HUES64 (cell line): ENCODE measurements at regions not wholly inside any gene's neighbourhood (a gene's known extent, or its start where the extent isn't known, plus 50 kb on each side); places are given as distances from the start of the nearest gene placed in this dataset.

Experiments
- H3K27ac ChIP-seq: 2 replicates; pipeline ENCODE4 v1.7.0; 2013; ENCODE audit warnings: low read depth, low read length, inconsistent platforms
- H3K27me3 ChIP-seq: 2 replicates; pipeline ENCODE4 v1.6.1; 2013; ENCODE audit warnings: mild to moderate bottlenecking, low read length; ENCODE audit not compliant: insufficient read depth
- H3K36me3 ChIP-seq: 2 replicates; pipeline ENCODE4 v1.6.1; 2013; ENCODE audit warnings: mild to moderate bottlenecking, low read length; ENCODE audit not compliant: insufficient read depth
- H3K4me1 ChIP-seq: 2 replicates; pipeline ENCODE4 v1.6.1; 2013; ENCODE audit warnings: mild to moderate bottlenecking, low read length, moderate library complexity; ENCODE audit not compliant: insufficient read depth
- H3K4me3 ChIP-seq: 2 replicates; pipeline ENCODE4 v1.5.1; 2013; ENCODE audit warnings: mild to moderate bottlenecking, low read length, moderate library complexity
- H3K9ac ChIP-seq: 2 replicates; pipeline ENCODE4 v1.6.1; 2013; ENCODE audit warnings: mild to moderate bottlenecking, low read depth, low read length
- H3K9me3 ChIP-seq: 2 replicates; pipeline ENCODE4 v1.6.1; 2013; ENCODE audit warnings: low read depth, low read length; ENCODE audit not compliant: insufficient read depth
- WGBS: fragments of 150-250, 120-280 bp; methylation state at CpG from one replicate; pipeline ENCODE4 v1.1.7; 2013; ENCODE audit warnings: missing lambda C conversion rate; 5-methylcytosine and 5-hydroxymethylcytosine counted together

GRCh38 chr10:113471241-113471996 is 81.4 kb upstream of the HABP2 start:
- WGBS: 96% methylated on average over 6 of the region's 6 CpGs
- Histone ChIP-seq H3K27me3 (no peaks in the 10 kb centered on the region), H3K4me1 (no peaks in the 10 kb centered on the region), H3K9me3 (peaks cover 4% of the 10 kb centered on the region; the same call in 1 of the 2 replicates), H3K4me3 (no peak overlapping the region), H3K9ac (no peak overlapping the region), H3K36me3 (no peaks in the 10 kb centered on the region), H3K27ac (no peak overlapping the region)

- WGBS: 93% methylated on average over 1 of the region's 1 CpG
- H3K27me3 ChIP-seq: no peaks in the 10 kb centered on the region
- H3K4me1 ChIP-seq: no peaks in the 10 kb centered on the region
- no peaks in the 10 kb centered on the region for H3K9me3 ChIP-seq
- no peak overlapping the region for H3K9ac ChIP-seq
- H3K27ac ChIP-seq: no peak overlapping the region
- no peaks in the 10 kb centered on the region for H3K36me3 ChIP-seq
- H3K4me3 ChIP-seq: no peak overlapping the region
Measured at GRCh38 chr10:113473011-113473410, 79.8 kb upstream of the HABP2 start.

- H3K4me1 ChIP-seq: no peaks in the 10 kb centered on the region
- no peak overlapping the region for H3K4me3 ChIP-seq
- H3K27ac ChIP-seq: no peak overlapping the region
- no peaks in the 10 kb centered on the region for H3K27me3 ChIP-seq
- WGBS: 100% methylated on average over 3 of the region's 3 CpGs
- no peaks in the 10 kb centered on the region for H3K36me3 ChIP-seq
- peaks cover 3% of the 10 kb centered on the region; the same call in 1 of the 2 replicates for H3K9me3 ChIP-seq
- no peak overlapping the region for H3K9ac ChIP-seq
Measured at GRCh38 chr10:113473851-113474250, 79.0 kb upstream of the HABP2 start.

GRCh38 chr10:113474752-113475151 is 78.1 kb upstream of the HABP2 start:
- WGBS: 75% methylated on average over 2 of the region's 2 CpGs
- H3K9me3 ChIP-seq: peaks cover 12% of the 10 kb centered on the region
- H3K27ac ChIP-seq: no peak overlapping the region
- no peaks in the 10 kb centered on the region for H3K27me3 ChIP-seq
- no peaks in the 10 kb centered on the region for H3K36me3 ChIP-seq
- H3K9ac ChIP-seq: no peak overlapping the region
- no peak overlapping the region for H3K4me3 ChIP-seq
- no peaks in the 10 kb centered on the region for H3K4me1 ChIP-seq

- no peaks in the 10 kb centered on the region for H3K4me1 ChIP-seq
- H3K36me3 ChIP-seq: no peaks in the 10 kb centered on the region
- no peak overlapping the region for H3K27ac ChIP-seq
- peaks cover 18% of the 10 kb centered on the region for H3K9me3 ChIP-seq
- H3K27me3 ChIP-seq: no peaks in the 10 kb centered on the region
- H3K4me3 ChIP-seq: no peak overlapping the region
- H3K9ac ChIP-seq: no peak overlapping the region
- WGBS: 84% methylated on average over 4 of the region's 4 CpGs
Measured at GRCh38 chr10:113475381-113475807, 77.5 kb upstream of the HABP2 start.

GRCh38 chr10:113476191-113476590 is 76.7 kb upstream of the HABP2 start:
- Histone ChIP-seq H3K9ac (no peak overlapping the region), H3K9me3 (peaks cover 25% of the 10 kb centered on the region), H3K4me1 (no peaks in the 10 kb centered on the region), H3K4me3 (no peak overlapping the region), H3K27ac (no peak overlapping the region), H3K27me3 (no peaks in the 10 kb centered on the region), H3K36me3 (no peaks in the 10 kb centered on the region)
- 85% methylated on average over 8 of the region's 8 CpGs for WGBS

- no peak overlapping the region for H3K9ac ChIP-seq
- no peak overlapping the region for H3K27ac ChIP-seq
- H3K27me3 ChIP-seq: no peaks in the 10 kb centered on the region
- H3K36me3 ChIP-seq: no peaks in the 10 kb centered on the region
- H3K4me1 ChIP-seq: no peaks in the 10 kb centered on the region
- 88% methylated on average over 4 of the region's 5 CpGs for WGBS
- peaks cover 25% of the 10 kb centered on the region for H3K9me3 ChIP-seq
- no peak overlapping the region for H3K4me3 ChIP-seq
Measured at GRCh38 chr10:113476673-113477072, 76.2 kb upstream of the HABP2 start.

GRCh38 chr10:113477451-113477850 is 75.4 kb upstream of the HABP2 start:
- WGBS: 100% methylated on average over 3 of the region's 3 CpGs
- Histone ChIP-seq H3K36me3 (no peaks in the 10 kb centered on the region), H3K9me3 (peaks cover 25% of the 10 kb centered on the region), H3K27me3 (no peaks in the 10 kb centered on the region), H3K9ac (no peak overlapping the region), H3K27ac (no peak overlapping the region), H3K4me3 (no peak overlapping the region), H3K4me1 (no peaks in the 10 kb centered on the region)

GRCh38 chr10:113479346-113480080 is 73.3 kb upstream of the HABP2 start:
- no peaks in the 10 kb centered on the region for H3K27me3 ChIP-seq
- peaks cover 25% of the 10 kb centered on the region for H3K9me3 ChIP-seq
- no peak overlapping the region for H3K4me3 ChIP-seq
- no peaks in the 10 kb centered on the region for H3K36me3 ChIP-seq
- WGBS: 95% methylated on average over 9 of the region's 9 CpGs
- H3K27ac ChIP-seq: no peak overlapping the region
- no peak overlapping the region for H3K9ac ChIP-seq
- H3K4me1 ChIP-seq: no peaks in the 10 kb centered on the region

- H3K9me3 ChIP-seq: peaks cover 25% of the 10 kb centered on the region
- WGBS: 79% methylated on average over 1 of the region's 1 CpG
Measured at GRCh38 chr10:113480081-113480360, 72.8 kb upstream of the HABP2 start.

GRCh38 chr10:113480851-113481502 is 71.9 kb upstream of the HABP2 start:
- H3K36me3 ChIP-seq: no peaks in the 10 kb centered on the region
- no peak overlapping the region for H3K27ac ChIP-seq
- H3K9ac ChIP-seq: no peak overlapping the region
- H3K4me1 ChIP-seq: no peaks in the 10 kb centered on the region
- no peaks in the 10 kb centered on the region for H3K27me3 ChIP-seq
- no peak overlapping the region for H3K4me3 ChIP-seq
- 91% methylated on average over 6 of the region's 6 CpGs for WGBS
- H3K9me3 ChIP-seq: peaks cover 25% of the 10 kb centered on the region

More at GRCh38 chr10:113480081-113480360, 72.8 kb upstream of the HABP2 start:
- Histone ChIP-seq H3K9ac (no peak overlapping the region), H3K4me1 (no peaks in the 10 kb centered on the region), H3K36me3 (no peaks in the 10 kb centered on the region), H3K27me3 (no peaks in the 10 kb centered on the region), H3K27ac (no peak overlapping the region), H3K4me3 (no peak overlapping the region)
